HepG2 (cell line): ENCODE measurements at regions not wholly inside any gene's neighbourhood (a gene's known extent, or its start where the extent isn't known, plus 50 kb on each side); places are given as distances from the start of the nearest gene placed in this dataset.

Experiments
- ATAC-seq: fragments of 200-7000 bp; cut with Tn5 transposase; 3 replicates; pipeline ENCODE4 v1.9.1; 2020; ENCODE audit warnings: mild to moderate bottlenecking, moderate library complexity
- BruUV-seq: library from RNA; stranded (reverse); fragments of 400-500 nt; replicated peaks from 2 replicates; lab custom pipeline; 2021; lab: Mats Ljungman, UMichigan
- CTCF ChIA-PET: fragments of 300-600 bp; formaldehyde crosslinking; extraction: SDS; loops from one replicate; lab custom pipeline; 2021; ENCODE audit warnings: low total read pairs, inconsistent platforms, low intra/inter-chr PET ratio; lab: Yijun Ruan, JAX
- POLR2A ChIA-PET: fragments of 350-600 bp; sonication (Branson Sonifier 250); formaldehyde crosslinking; loops from one replicate; lab custom pipeline; 2020; ENCODE audit warnings: antibody characterized with exemption, inconsistent platforms; lab: Yijun Ruan, JAX
- DNase-seq: peaks from one replicate; pipeline ENCODE4 v3.0.0-alpha.2; 2015; ENCODE audit warnings: low spot score
- FAIRE-seq: peaks from 3 replicates; lab custom pipeline; 2011; peaks lifted over from hg19 to GRCh38; lab: Jason Lieb, UNC
- H2AFZ ChIP-seq: one replicate; pipeline ENCODE4 v1.6.1; 2011; ENCODE audit warnings: low read length, inconsistent platforms
- H3K27ac ChIP-seq: fragments of 300-600 bp; 3 replicates; pipeline ENCODE4 v1.8.0; 2011; ENCODE audit warnings: mixed run types, mild to moderate bottlenecking, mixed read lengths, low read length, inconsistent platforms; ENCODE audit not compliant: insufficient read depth; ENCODE audit errors: extremely low read length
- H3K27me3 ChIP-seq, 2 experiments: fragments of 200-600 bp in 1 of 2; 2 replicates in 1 of 2; 3 replicates in 1 of 2; pipeline versions ENCODE4 v1.6.0 to v1.8.0; 2011; ENCODE audit warnings: low read length in 2 of 2, mild to moderate bottlenecking in 2 of 2, moderate library complexity in 2 of 2, inconsistent platforms in 1 of 2; ENCODE audit not compliant: insufficient read depth in 2 of 2, control insufficient read depth in 1 of 2
- H3K36me3 ChIP-seq, 2 experiments: fragments of 200-600 bp in 1 of 2; replicated peaks in 1 of 2; 2 replicates in 1 of 2; 3 replicates in 1 of 2; pipeline versions ENCODE4 v1.5.1 to v1.8.0; 2011; ENCODE audit warnings: low read length in 2 of 2, inconsistent platforms in 1 of 2; ENCODE audit not compliant: insufficient read depth in 2 of 2, control insufficient read depth in 1 of 2
- H3K4me1 ChIP-seq: 2 replicates; pipeline ENCODE4 v1.5.1; 2012; ENCODE audit warnings: low read length, inconsistent platforms; ENCODE audit not compliant: insufficient read depth
- H3K4me2 ChIP-seq: 2 replicates; pipeline ENCODE4 v1.6.0; 2011; ENCODE audit warnings: low read depth, low read length, inconsistent platforms
- H3K4me3 ChIP-seq, 3 experiments: fragments of 200-600 bp in 1 of 3; sonication (generic), shearing (Covaris generic) in 1 of 3; replicated peaks in 1 of 3; 2 replicates each; pipeline ENCODE4 v1.5.1; 2011 to 2016; ENCODE audit warnings: low read length in 3 of 3, inconsistent platforms in 2 of 3, low read depth in 2 of 3, mild to moderate bottlenecking in 2 of 3, control low read depth in 1 of 3, mixed read lengths in 1 of 3; ENCODE audit not compliant: insufficient read depth in 1 of 3
- H3K79me2 ChIP-seq: one replicate; pipeline ENCODE4 v1.6.1; 2011; ENCODE audit warnings: low read length, inconsistent platforms; ENCODE audit not compliant: insufficient read depth
- H3K9ac ChIP-seq: 2 replicates; pipeline ENCODE4 v1.6.0; 2011; ENCODE audit warnings: mild to moderate bottlenecking, low read depth, low read length, inconsistent platforms; ENCODE audit not compliant: insufficient read depth
- H3K9me3 ChIP-seq: 2 replicates; pipeline ENCODE4 v1.5.1; 2012; ENCODE audit warnings: mild to moderate bottlenecking, low read length
- H4K20me1 ChIP-seq: 2 replicates; pipeline ENCODE4 v1.6.0; 2011; ENCODE audit warnings: inconsistent platforms, mild to moderate bottlenecking, low read length, moderate library complexity; ENCODE audit not compliant: insufficient read depth
- ATRX ChIP-seq: sonication (generic); formaldehyde crosslinking; IDR thresholded peaks from 2 replicates; pipeline ENCODE4 v1.4.0; 2020; ENCODE audit warnings: missing genetic modification reagents, borderline replicate concordance
- CBFB ChIP-seq: sonication (generic); formaldehyde crosslinking; IDR thresholded peaks from 2 replicates; pipeline ENCODE4 v1.4.0; 2020; ENCODE audit warnings: missing genetic modification reagents
- FOXK1 ChIP-seq: sonication (generic); formaldehyde crosslinking; IDR thresholded peaks from 2 replicates; pipeline ENCODE4 v1.4.0; 2020; ENCODE audit warnings: low read depth, missing genetic modification reagents, borderline replicate concordance
- HDAC6 ChIP-seq: fragments of 200-600 bp; sonication (generic); IDR thresholded peaks from 2 replicates; pipeline ENCODE4 v1.7.0; 2017; ENCODE audit warnings: mild to moderate bottlenecking, antibody characterized with exemption, low read length, low read depth
- KLF9 ChIP-seq: IDR thresholded peaks from 2 replicates; pipeline ENCODE4 v1.6.1; 2016; ENCODE audit warnings: low read depth
- NCOA2 ChIP-seq: sonication (generic); formaldehyde crosslinking; IDR thresholded peaks from 2 replicates; pipeline ENCODE4 v1.8.0; 2022; ENCODE audit warnings: inconsistent platforms
- NFYC ChIP-seq: IDR thresholded peaks from 2 replicates; pipeline ENCODE4 v1.6.1; 2016; ENCODE audit warnings: missing genetic modification reagents, missing compliant biosample characterization
- PHF5A ChIP-seq: IDR thresholded peaks from one replicate; pipeline ENCODE4 v1.6.1; 2018; ENCODE audit warnings: low read depth, missing genetic modification reagents; ENCODE audit not compliant: unreplicated experiment
- SMYD3 ChIP-seq: sonication (generic); formaldehyde crosslinking; IDR thresholded peaks from 2 replicates; pipeline ENCODE4 v1.8.1; 2023; ENCODE audit warnings: mild to moderate bottlenecking, missing genetic modification reagents
- ZFP36 ChIP-seq: fragments of 150-350 bp; IDR thresholded peaks from 2 replicates; pipeline ENCODE4 v1.6.1; 2018; ENCODE audit warnings: borderline replicate concordance, low read length, low read depth; ENCODE audit not compliant: partially characterized antibody
- ZNF550 ChIP-seq: sonication (generic); formaldehyde crosslinking; IDR thresholded peaks from 2 replicates; pipeline ENCODE4 v1.4.0; 2020; ENCODE audit warnings: mild to moderate bottlenecking, missing genetic modification reagents, borderline replicate concordance
- ZNF607 ChIP-seq: sonication (generic); formaldehyde crosslinking; IDR thresholded peaks from 2 replicates; pipeline ENCODE4 v1.5.1; 2020; ENCODE audit warnings: missing genetic modification reagents, mild to moderate bottlenecking, borderline replicate concordance
- ZNF839 ChIP-seq: sonication (generic); formaldehyde crosslinking; IDR thresholded peaks from 2 replicates; pipeline ENCODE4 v1.4.0; 2020; ENCODE audit warnings: missing genetic modification reagents, mild to moderate bottlenecking, borderline replicate concordance
- ZNF841 ChIP-seq: sonication (generic); formaldehyde crosslinking; IDR thresholded peaks from 2 replicates; pipeline ENCODE4 v1.8.1; 2023; ENCODE audit warnings: missing genetic modification reagents, borderline replicate concordance
- WGBS: methylation state at CpG from one replicate; pipeline ENCODE4 v1.1.6; 2017; ENCODE audit warnings: low lambda C conversion rate; 5-methylcytosine and 5-hydroxymethylcytosine counted together
- in situ Hi-C: cut with HindIII; loops from 2 replicates; pipeline ENCODE4 v1.10.0; 2017; ENCODE audit warnings: low pct_unique_long_range_greater_than_20kb; ENCODE audit not compliant: extremely low pct_ligation_motif_present
- intact Hi-C: fragments of 100-400 bp; cut with micrococcal nuclease; formaldehyde crosslinking; loops from one replicate; pipeline ENCODE4 v1.10.0; 2022; ENCODE audit not compliant: unreplicated experiment

DNA sequence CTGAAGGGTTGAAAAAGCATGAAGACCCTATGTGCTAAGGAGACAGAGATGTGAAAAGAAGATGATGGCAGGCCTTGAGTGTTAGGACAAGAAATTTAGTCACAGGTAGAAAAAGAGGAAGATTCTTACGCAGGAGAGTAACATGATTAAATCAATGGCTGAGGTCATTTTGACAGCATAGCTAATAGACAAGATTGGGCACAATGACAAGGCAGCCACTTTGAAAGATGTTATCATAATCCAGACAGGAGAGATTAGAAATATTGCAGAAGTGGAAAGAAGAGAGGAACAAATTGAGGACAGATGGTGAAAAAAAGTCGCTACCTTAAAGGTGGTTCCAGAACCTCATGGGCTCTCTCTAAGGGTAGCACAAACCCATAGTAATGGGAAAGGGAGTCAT, 228.8 kb upstream of the DDHD1 start:
- no peak overlapping the region for H3K4me3 ChIP-seq
- H3K27ac ChIP-seq = no peak overlapping the region
- ChIA-PET POLR2A (no interaction called here), CTCF (no interaction called here)
- H3K36me3 ChIP-seq = no peaks in the 10 kb centered on the region
- WGBS = 51% methylated on average over 2 of the region's 2 CpGs
- no peak for DNase-seq
- H3K4me1 ChIP-seq = no peaks in the 10 kb centered on the region
- no peaks in the 10 kb centered on the region; a peak in 2 of 5 replicates for H3K27me3 ChIP-seq
- no TSS peak for BruUV-seq
- no peak for ATAC-seq
- no peak overlapping the region for H3K9ac ChIP-seq
- intact Hi-C loops = no loop called here
- FAIRE-seq = no peak
- no peaks in the 10 kb centered on the region for H4K20me1 ChIP-seq
- no peak for TF ChIP-seq SMYD3 (CRISPR knock-in tag)
- TF ChIP-seq ZNF607 = no peak
- TF ChIP-seq PHF5A = no peak
- TF ChIP-seq FOXK1 = no peak
- TF ChIP-seq NCOA2 = no peak
- TF ChIP-seq ZFP36 = no peak
- TF ChIP-seq ZNF839 (CRISPR knock-in tag) = no peak
- TF ChIP-seq CBFB (CRISPR knock-in tag) = no peak
- TF ChIP-seq KLF9 (CRISPR knock-in tag) = no peak
- no peak for TF ChIP-seq ZNF550 (CRISPR knock-in tag)
- no peaks in the 10 kb centered on the region for H3K79me2 ChIP-seq
- no peaks in the 10 kb centered on the region for H3K9me3 ChIP-seq
- no peak overlapping the region for H2AFZ ChIP-seq
- H3K4me2 ChIP-seq = no peak overlapping the region
- in situ Hi-C loops = no loop called here

DNA sequence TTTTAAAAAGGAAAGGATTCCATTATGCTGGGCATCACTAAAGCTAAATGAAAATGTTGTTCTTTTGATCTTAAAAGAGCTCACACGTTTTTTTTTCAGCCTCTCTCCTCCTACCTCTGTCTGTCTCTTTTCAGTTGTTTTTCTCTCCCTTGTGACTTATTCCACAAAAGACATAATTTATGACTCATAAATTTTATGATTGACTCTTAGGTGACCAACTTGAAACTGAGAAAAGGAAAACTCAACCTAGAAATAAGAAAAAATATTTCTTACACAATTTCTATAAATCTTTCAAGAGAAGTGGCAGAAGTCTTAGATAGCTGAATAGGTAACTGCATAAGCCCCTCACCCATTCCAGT, 227.7 kb upstream of the DDHD1 start:
- intact Hi-C loops (no loop called here), in situ Hi-C loops (no loop called here)
- Histone ChIP-seq H3K4me2 (no peak overlapping the region), H3K9ac (no peak overlapping the region), H4K20me1 (no peaks in the 10 kb centered on the region), H3K79me2 (no peaks in the 10 kb centered on the region), H3K9me3 (no peaks in the 10 kb centered on the region), H3K36me3 (no peaks in the 10 kb centered on the region), H2AFZ (no peak overlapping the region), H3K27me3 (no peaks in the 10 kb centered on the region; a peak in 2 of 5 replicates), H3K4me3 (no peak overlapping the region), H3K4me1 (no peaks in the 10 kb centered on the region), H3K27ac (no peak overlapping the region)
- TF ChIP-seq HDAC6 (no peak), ATRX (CRISPR knock-in tag) (no peak), NFYC (no peak), ZNF841 (no peak), KLF9 (CRISPR knock-in tag) (no peak)
- ATAC-seq (no peak), FAIRE-seq (no peak), DNase-seq (no peak)
- POLR2A ChIA-PET = no interaction called here
- BruUV-seq = no TSS peak
- WGBS = 0% methylated on average over 1 of the region's 1 CpG
- CTCF ChIA-PET = no interaction called here
